HCT116 (cell line): ENCODE measurements at regions not wholly inside any gene's neighbourhood (a gene's known extent, or its start where the extent isn't known, plus 50 kb on each side); places are given as distances from the start of the nearest gene placed in this dataset.

Experiments used
- ATAC-seq: fragments of 200-7000 bp; cut with Tn5 transposase; 2 replicates; pipeline ENCODE4 v1.9.1; 2020; ENCODE audit warnings: mild to moderate bottlenecking, moderate library complexity
- BruUV-seq: library from RNA; stranded (reverse); fragments of 400-500 nt; replicated peaks from 2 replicates; lab custom pipeline; 2021; lab: Mats Ljungman, UMichigan
- CTCF ChIA-PET: fragments of 300-600 bp; sonication (Branson Sonifier 250); formaldehyde crosslinking; loops from one replicate; lab custom pipeline; 2021; ENCODE audit warnings: antibody characterized with exemption; lab: Charles Lee
- POLR2A ChIA-PET: fragments of 300-600, 350-600 bp; sonication (Branson Sonifier 250); formaldehyde crosslinking; loops from one replicate; lab custom pipeline; 2021; ENCODE audit warnings: antibody characterized with exemption; lab: Charles Lee
- RAD21 ChIA-PET, 2 experiments: fragments of 300-600 bp; sonication (Branson Sonifier 250); formaldehyde crosslinking; loops; one replicate each; lab custom pipeline; 2023; ENCODE audit warnings: low total read pairs in 2 of 2; ENCODE audit not compliant: uncharacterized antibody in 2 of 2, unreplicated experiment in 2 of 2, low non-redundant PET in 1 of 2; lab: Charles Lee
- DNase-seq: peaks from one replicate; pipeline ENCODE4 v3.0.0-alpha.2; 2010; ENCODE audit warnings: low read depth, low spot score
- H2AFZ ChIP-seq: fragments of 200-600 bp; shearing (Covaris generic), sonication (generic); 2 replicates; pipeline ENCODE4 v1.6.1; 2017; ENCODE audit warnings: low read depth, mixed run types, mixed read lengths, antibody characterized with exemption, low read length; ENCODE audit not compliant: poor library complexity, severe bottlenecking
- H3K27ac ChIP-seq: 2 replicates; pipeline ENCODE4 v1.5.1; 2012; ENCODE audit warnings: low read depth, low read length
- H3K27me3 ChIP-seq: fragments of 200-600 bp; sonication (generic); 2 replicates; pipeline ENCODE4 v1.6.1; 2016; ENCODE audit warnings: mixed run types, low read length, mixed read lengths; ENCODE audit not compliant: insufficient read depth
- H3K36me3 ChIP-seq, 2 experiments: fragments of 200-500 bp in 1 of 2; fragments of 200-600 bp in 1 of 2; sonication (Bioruptor generic) in 1 of 2; sonication (generic) in 1 of 2; 2 replicates each; pipeline versions ENCODE4 v1.5.1 to v1.6.1; 2014 to 2016; ENCODE audit warnings: low read length in 2 of 2, inconsistent platforms in 1 of 2, mixed read lengths in 1 of 2, mixed run types in 1 of 2; ENCODE audit not compliant: insufficient read depth in 2 of 2, control insufficient read depth in 1 of 2
- H3K4me1 ChIP-seq, 2 experiments: fragments of 200-600 bp in 1 of 2; sonication (generic) in 1 of 2; 2 replicates each; pipeline versions ENCODE4 v1.5.1 to v1.6.1; 2012 to 2017; ENCODE audit warnings: low read length in 2 of 2, inconsistent platforms in 1 of 2, mild to moderate bottlenecking in 1 of 2, mixed read lengths in 1 of 2, mixed run types in 1 of 2, moderate library complexity in 1 of 2; ENCODE audit not compliant: insufficient read depth in 2 of 2, control insufficient read depth in 1 of 2
- H3K4me2 ChIP-seq: fragments of 200-600 bp; sonication (generic); 2 replicates; pipeline ENCODE4 v1.6.1; 2017; ENCODE audit warnings: mixed run types, low read length, mixed read lengths
- H3K4me3 ChIP-seq, 2 experiments: fragments of 200-600 bp in 1 of 2; sonication (generic) in 1 of 2; replicated peaks in 1 of 2; 2 replicates each; pipeline ENCODE4 v1.5.1; 2011 to 2016; ENCODE audit warnings: low read length in 2 of 2, control low read depth in 1 of 2, low read depth in 1 of 2, mild to moderate bottlenecking in 1 of 2, mixed read lengths in 1 of 2, mixed run types in 1 of 2
- H3K79me2 ChIP-seq: fragments of 200-600 bp; sonication (generic); 2 replicates; pipeline ENCODE4 v1.6.1; 2017; ENCODE audit warnings: mild to moderate bottlenecking, mixed run types, low read length, moderate library complexity, mixed read lengths; ENCODE audit not compliant: insufficient read depth
- H3K9ac ChIP-seq: fragments of 200-600 bp; sonication (generic); 2 replicates; pipeline ENCODE4 v1.6.1; 2016; ENCODE audit warnings: low read length, mixed read lengths
- H3K9me2 ChIP-seq: fragments of 200-600 bp; sonication (generic), shearing (Covaris generic); 2 replicates; pipeline ENCODE4 v1.6.1; 2017; ENCODE audit warnings: mixed run types, mild to moderate bottlenecking, moderate library complexity; ENCODE audit not compliant: insufficient read depth
- H3K9me3 ChIP-seq, 2 experiments: fragments of 200-500 bp in 1 of 2; fragments of 200-600 bp in 1 of 2; sonication (Bioruptor generic) in 1 of 2; sonication (generic) in 1 of 2; 2 replicates each; pipeline ENCODE4 v1.6.1; 2014 to 2017; ENCODE audit warnings: low read length in 2 of 2, mixed read lengths in 2 of 2, inconsistent platforms in 1 of 2, low read depth in 1 of 2, mild to moderate bottlenecking in 1 of 2, mixed run types in 1 of 2, moderate library complexity in 1 of 2; ENCODE audit not compliant: control insufficient read depth in 1 of 2, insufficient read depth in 1 of 2
- H4K20me1 ChIP-seq: fragments of 200-600 bp; sonication (generic), shearing (Covaris generic); 2 replicates; pipeline ENCODE4 v1.6.1; 2017; ENCODE audit warnings: mixed run types, mild to moderate bottlenecking, moderate library complexity; ENCODE audit not compliant: insufficient read depth
- CEBPB ChIP-seq: IDR thresholded peaks from 2 replicates; pipeline ENCODE4 v1.6.1; 2012; ENCODE audit warnings: low read depth
- EGR1 ChIP-seq: IDR thresholded peaks from 2 replicates; pipeline ENCODE4 v1.6.1; 2012; ENCODE audit warnings: low read depth
- ELF1 ChIP-seq: IDR thresholded peaks from 2 replicates; pipeline ENCODE4 v1.6.1; 2012; ENCODE audit warnings: low read depth, borderline replicate concordance
- EZH2 ChIP-seq: fragments of 200-600 bp; sonication (generic); IDR thresholded peaks from 2 replicates; pipeline ENCODE4 v1.6.1; 2017; ENCODE audit warnings: antibody characterized with exemption, mixed run types
- EZH2phosphoT487 ChIP-seq: fragments of 200-600 bp; IDR thresholded peaks from 2 replicates; pipeline ENCODE4 v1.6.1; 2018; ENCODE audit warnings: antibody characterized with exemption, borderline replicate concordance
- JUND ChIP-seq: IDR thresholded peaks from 2 replicates; pipeline ENCODE4 v1.6.1; 2012
- POLR2A ChIP-seq: IDR thresholded peaks from 2 replicates; pipeline ENCODE4 v1.7.0; 2011; ENCODE audit warnings: borderline replicate concordance; ENCODE audit not compliant: insufficient read depth, insufficient read length; ENCODE audit errors: extremely low read depth
- POLR2AphosphoS5 ChIP-seq: IDR thresholded peaks from 2 replicates; pipeline ENCODE4 v1.6.1; 2011; ENCODE audit warnings: mild to moderate bottlenecking, low read depth, low read length, moderate library complexity
- RAD21 ChIP-seq: IDR thresholded peaks from 2 replicates; pipeline ENCODE4 v1.6.1; 2012; ENCODE audit warnings: low read depth, mild to moderate bottlenecking
- SRF ChIP-seq: IDR thresholded peaks from 2 replicates; pipeline ENCODE4 v1.6.1; 2012; ENCODE audit warnings: low read depth
- TCF7L2 ChIP-seq: IDR thresholded peaks from 2 replicates; pipeline ENCODE4 v1.7.0; 2011; ENCODE audit warnings: borderline replicate concordance, inconsistent platforms; ENCODE audit not compliant: insufficient read depth, insufficient read length; ENCODE audit errors: extremely low read depth
- YY1 ChIP-seq: IDR thresholded peaks from 2 replicates; pipeline ENCODE4 v1.6.1; 2011; ENCODE audit warnings: low read length, low read depth, moderate library complexity, mild to moderate bottlenecking; ENCODE audit not compliant: insufficient replicate concordance; ENCODE audit errors: extremely low read depth
- ZFX ChIP-seq: fragments of 450-650 bp; IDR thresholded peaks from 2 replicates; pipeline ENCODE4 v1.6.1; 2017
- ZNF274 ChIP-seq: fragments of 200-500 bp; sonication (Bioruptor generic); IDR thresholded peaks from 2 replicates; pipeline ENCODE4 v1.6.1; 2014; ENCODE audit warnings: mild to moderate bottlenecking, low read depth, low read length, inconsistent platforms
- intact Hi-C: fragments of 100-400 bp; cut with micrococcal nuclease; formaldehyde crosslinking; loops from 2 replicates; pipeline ENCODE4 v1.10.0; 2022
- TF ChIP-seq, protein P1 (sequence below): IDR thresholded peaks from 2 replicates; pipeline ENCODE4 v1.6.1; 2012; ENCODE audit warnings: low read depth
- TF ChIP-seq, protein P2 (sequence below): IDR thresholded peaks from 2 replicates; pipeline ENCODE4 v1.6.1; 2012
- TF ChIP-seq, protein P3 (sequence below): IDR thresholded peaks from 2 replicates; pipeline ENCODE4 v1.6.1; 2012

DNA sequence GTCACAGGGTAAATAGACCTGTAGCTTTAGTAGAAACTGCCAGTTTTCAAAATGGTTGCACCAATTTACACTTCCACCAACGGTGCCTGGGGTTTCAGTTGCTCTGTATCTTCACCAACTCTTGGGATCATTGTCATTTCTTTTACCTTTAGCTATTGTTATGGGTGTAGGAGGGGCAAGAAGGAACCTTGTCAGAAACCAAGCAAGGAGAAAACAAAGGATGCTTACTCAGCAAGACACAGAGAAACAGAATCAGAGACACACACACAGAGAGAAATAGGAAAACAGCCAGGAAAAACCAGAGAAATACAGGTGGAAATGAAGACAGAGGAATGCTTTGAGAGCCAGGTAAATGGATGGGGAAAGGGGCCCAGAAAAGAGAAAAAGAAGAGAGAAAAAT lies 367.6 kb downstream of the MIAT start:
- ChIA-PET POLR2A (no interaction called here), CTCF (no interaction called here), RAD21 (no interaction called here)
- Histone ChIP-seq H3K4me2 (no peak overlapping the region), H2AFZ (no peak overlapping the region), H3K9me3 (no peaks in the 10 kb centered on the region), H3K9ac (no peak overlapping the region), H3K27me3 (peaks cover 62% of the 10 kb centered on the region), H3K27ac (no peak overlapping the region), H3K79me2 (no peaks in the 10 kb centered on the region), H3K4me3 (no peak overlapping the region), H3K4me1 (no peaks in the 10 kb centered on the region), H3K36me3 (no peaks in the 10 kb centered on the region), H3K9me2 (no peaks in the 10 kb centered on the region), H4K20me1 (no peaks in the 10 kb centered on the region)
- ATAC-seq (no peak), DNase-seq (no peak)
- no peak for TF ChIP-seq RAD21
- TF ChIP-seq CEBPB, result no peak
- TF ChIP-seq POLR2A, result no peak
- TF ChIP-seq TCF7L2, result no peak
- no peak for TF ChIP-seq JUND
- no peak for TF ChIP-seq POLR2AphosphoS5
- TF ChIP-seq EZH2phosphoT487, result no peak
- TF ChIP-seq, protein P1, sequence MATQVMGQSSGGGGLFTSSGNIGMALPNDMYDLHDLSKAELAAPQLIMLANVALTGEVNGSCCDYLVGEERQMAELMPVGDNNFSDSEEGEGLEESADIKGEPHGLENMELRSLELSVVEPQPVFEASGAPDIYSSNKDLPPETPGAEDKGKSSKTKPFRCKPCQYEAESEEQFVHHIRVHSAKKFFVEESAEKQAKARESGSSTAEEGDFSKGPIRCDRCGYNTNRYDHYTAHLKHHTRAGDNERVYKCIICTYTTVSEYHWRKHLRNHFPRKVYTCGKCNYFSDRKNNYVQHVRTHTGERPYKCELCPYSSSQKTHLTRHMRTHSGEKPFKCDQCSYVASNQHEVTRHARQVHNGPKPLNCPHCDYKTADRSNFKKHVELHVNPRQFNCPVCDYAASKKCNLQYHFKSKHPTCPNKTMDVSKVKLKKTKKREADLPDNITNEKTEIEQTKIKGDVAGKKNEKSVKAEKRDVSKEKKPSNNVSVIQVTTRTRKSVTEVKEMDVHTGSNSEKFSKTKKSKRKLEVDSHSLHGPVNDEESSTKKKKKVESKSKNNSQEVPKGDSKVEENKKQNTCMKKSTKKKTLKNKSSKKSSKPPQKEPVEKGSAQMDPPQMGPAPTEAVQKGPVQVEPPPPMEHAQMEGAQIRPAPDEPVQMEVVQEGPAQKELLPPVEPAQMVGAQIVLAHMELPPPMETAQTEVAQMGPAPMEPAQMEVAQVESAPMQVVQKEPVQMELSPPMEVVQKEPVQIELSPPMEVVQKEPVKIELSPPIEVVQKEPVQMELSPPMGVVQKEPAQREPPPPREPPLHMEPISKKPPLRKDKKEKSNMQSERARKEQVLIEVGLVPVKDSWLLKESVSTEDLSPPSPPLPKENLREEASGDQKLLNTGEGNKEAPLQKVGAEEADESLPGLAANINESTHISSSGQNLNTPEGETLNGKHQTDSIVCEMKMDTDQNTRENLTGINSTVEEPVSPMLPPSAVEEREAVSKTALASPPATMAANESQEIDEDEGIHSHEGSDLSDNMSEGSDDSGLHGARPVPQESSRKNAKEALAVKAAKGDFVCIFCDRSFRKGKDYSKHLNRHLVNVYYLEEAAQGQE, result no peak
- TF ChIP-seq YY1, result no peak
- no peak for TF ChIP-seq ELF1
- TF ChIP-seq, protein P2, sequence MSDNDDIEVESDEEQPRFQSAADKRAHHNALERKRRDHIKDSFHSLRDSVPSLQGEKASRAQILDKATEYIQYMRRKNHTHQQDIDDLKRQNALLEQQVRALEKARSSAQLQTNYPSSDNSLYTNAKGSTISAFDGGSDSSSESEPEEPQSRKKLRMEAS, result no peak
- TF ChIP-seq EZH2, result no peak
- TF ChIP-seq, protein P3, sequence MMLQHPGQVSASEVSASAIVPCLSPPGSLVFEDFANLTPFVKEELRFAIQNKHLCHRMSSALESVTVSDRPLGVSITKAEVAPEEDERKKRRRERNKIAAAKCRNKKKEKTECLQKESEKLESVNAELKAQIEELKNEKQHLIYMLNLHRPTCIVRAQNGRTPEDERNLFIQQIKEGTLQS, result no peak
- no peak for TF ChIP-seq ZFX
- no peak for TF ChIP-seq ZNF274
- TF ChIP-seq SRF, result no peak
- no peak for TF ChIP-seq EGR1
- intact Hi-C loops, result no loop called here
- no TSS peak for BruUV-seq
